ENCODE measurements at regions not wholly inside any gene's neighbourhood (a gene's known extent, or its start where the extent isn't known, plus 50 kb on each side); places are given as distances from the start of the nearest gene placed in this dataset.

GRCh38 chr1:53378061-53378460 is 50.2 kb upstream of the LRP8 start:
- H3K27me3 Mint-ChIP-seq (ENCODE audit: low read depth) = peaks cover 6% of the 10 kb centered on the region
- no peaks in the 10 kb centered on the region for H3K9me3 Mint-ChIP-seq (ENCODE audit: low read depth)

GRCh38 chr1:53378932-53379661 is 51.2 kb upstream of the LRP8 start:
- Mint-ChIP-seq H3K4me1 (ENCODE audit: low read depth) (peaks cover 7% of the 10 kb centered on the region), H3K27me3 (ENCODE audit: low read depth) (peaks cover 6% of the 10 kb centered on the region), H3K4me3 (ENCODE audit: unreplicated experiment) (no peak overlapping the region), H3K9me3 (ENCODE audit: low read depth) (no peaks in the 10 kb centered on the region), H3K36me3 (ENCODE audit: low read depth) (no peaks in the 10 kb centered on the region), H3K27ac (ENCODE audit: unreplicated experiment) (no peak overlapping the region)
- peak; percentile 42 for DNase-seq (ENCODE audit: low spot score)
- no peak for TF ChIP-seq CTCF (IDR thresholded peaks at IDR 0.05)

More at GRCh38 chr1:53378061-53378460, 50.2 kb upstream of the LRP8 start:
- peak; percentile 50 for DNase-seq (ENCODE audit: low spot score)
- peaks cover 7% of the 10 kb centered on the region for H3K4me1 Mint-ChIP-seq (ENCODE audit: low read depth)
- H3K36me3 Mint-ChIP-seq (ENCODE audit: low read depth) = no peaks in the 10 kb centered on the region
- TF ChIP-seq CTCF (IDR thresholded peaks at IDR 0.05) = no peak
- H3K27ac Mint-ChIP-seq (ENCODE audit: unreplicated experiment) = no peak overlapping the region
- no peak overlapping the region for H3K4me3 Mint-ChIP-seq (ENCODE audit: unreplicated experiment)

GRCh38 chr1:53379662-53380002 is 51.8 kb upstream of the LRP8 start:
- DNase-seq (ENCODE audit: low spot score) = peak; percentile 21
- H3K4me1 Mint-ChIP-seq (ENCODE audit: low read depth) = peaks cover 7% of the 10 kb centered on the region
- H3K27ac Mint-ChIP-seq (ENCODE audit: unreplicated experiment) = no peak overlapping the region
- no peaks in the 10 kb centered on the region for H3K9me3 Mint-ChIP-seq (ENCODE audit: low read depth)
- H3K27me3 Mint-ChIP-seq (ENCODE audit: low read depth) = peaks cover 6% of the 10 kb centered on the region
- no peak overlapping the region for H3K4me3 Mint-ChIP-seq (ENCODE audit: unreplicated experiment)
- no peaks in the 10 kb centered on the region for H3K36me3 Mint-ChIP-seq (ENCODE audit: low read depth)
- no peak for TF ChIP-seq CTCF (IDR thresholded peaks at IDR 0.05)

- H3K4me3 Mint-ChIP-seq (ENCODE audit: unreplicated experiment) = no peak overlapping the region
- H3K27me3 Mint-ChIP-seq (ENCODE audit: low read depth) = peaks cover 4% of the 10 kb centered on the region
- DNase-seq (ENCODE audit: low spot score) = peak; percentile 36
- H3K4me1 Mint-ChIP-seq (ENCODE audit: low read depth) = peaks cover 7% of the 10 kb centered on the region
- H3K27ac Mint-ChIP-seq (ENCODE audit: unreplicated experiment) = no peak overlapping the region
- H3K36me3 Mint-ChIP-seq (ENCODE audit: low read depth) = no peaks in the 10 kb centered on the region
- no peak for TF ChIP-seq CTCF (IDR thresholded peaks at IDR 0.05)
- no peaks in the 10 kb centered on the region for H3K9me3 Mint-ChIP-seq (ENCODE audit: low read depth)
Observed at GRCh38 chr1:53380296-53380695, 52.4 kb upstream of the LRP8 start.

GRCh38 chr1:53381790-53382401 is 54.0 kb upstream of the LRP8 start:
- no peaks in the 10 kb centered on the region for H3K36me3 Mint-ChIP-seq (ENCODE audit: low read depth)
- DNase-seq (ENCODE audit: low spot score) = no peak
- H3K4me3 Mint-ChIP-seq (ENCODE audit: unreplicated experiment) = no peak overlapping the region
- peaks cover 4% of the 10 kb centered on the region for H3K4me1 Mint-ChIP-seq (ENCODE audit: low read depth)
- H3K9me3 Mint-ChIP-seq (ENCODE audit: low read depth) = no peaks in the 10 kb centered on the region
- H3K27ac Mint-ChIP-seq (ENCODE audit: unreplicated experiment) = no peak overlapping the region
- no peak for TF ChIP-seq CTCF (IDR thresholded peaks at IDR 0.05)
- H3K27me3 Mint-ChIP-seq (ENCODE audit: low read depth) = peaks cover 4% of the 10 kb centered on the region
